Neural cell (in vitro differentiated cells): ENCODE measurements at regions not wholly inside any gene's neighbourhood (a gene's known extent, or its start where the extent isn't known, plus 50 kb on each side); places are given as distances from the start of the nearest gene placed in this dataset.
"Not testable (repeated sequence)": the region's sequence is repeated elsewhere in the genome, so short reads cannot be mapped to it uniquely, and the experiment has no call there.

Source experiments
- H2AFZ ChIP-seq: fragments of 200-600, 300-800 bp; sonication (generic), shearing (Covaris generic); 2 replicates; pipeline ENCODE4 v1.6.0; 2014; ENCODE audit warnings: low read depth, mild to moderate bottlenecking, antibody characterized with exemption, low read length, moderate library complexity
- H3F3A ChIP-seq: fragments of 200-600 bp; shearing (Covaris generic); 2 replicates; pipeline ENCODE4 v1.6.1; 2016; ENCODE audit warnings: mild to moderate bottlenecking, moderate library complexity, mixed read lengths, antibody characterized with exemption, low read length; ENCODE audit not compliant: insufficient read depth, poor library complexity, severe bottlenecking
- H3K27ac ChIP-seq: fragments of 200-600, 300-800 bp; sonication (generic), shearing (Covaris generic); 2 replicates; pipeline ENCODE4 v1.5.1; 2014; ENCODE audit warnings: mild to moderate bottlenecking, low read length, moderate library complexity
- H3K27me3 ChIP-seq: fragments of 300-800, 200-600 bp; sonication (generic), shearing (Covaris generic); 2 replicates; pipeline ENCODE4 v1.6.0; 2014; ENCODE audit warnings: mild to moderate bottlenecking, low read depth, low read length, moderate library complexity; ENCODE audit not compliant: insufficient read depth
- H3K36me3 ChIP-seq: fragments of 300-800, 200-600 bp; sonication (generic), shearing (Covaris generic); 2 replicates; pipeline ENCODE4 v1.5.1; 2014; ENCODE audit warnings: mild to moderate bottlenecking, antibody characterized with exemption, low read length, moderate library complexity; ENCODE audit not compliant: insufficient read depth
- H3K4me2 ChIP-seq: fragments of 300-800, 200-600 bp; sonication (generic), shearing (Covaris generic); 2 replicates; pipeline ENCODE4 v1.6.0; 2014; ENCODE audit warnings: mild to moderate bottlenecking, low read length
- H3K4me3 ChIP-seq: fragments of 300-800, 200-600 bp; sonication (generic), shearing (Covaris generic); 2 replicates; pipeline ENCODE4 v1.5.1; 2014; ENCODE audit warnings: mild to moderate bottlenecking, low read length, moderate library complexity
- H3K79me2 ChIP-seq: fragments of 200-600 bp; shearing (Covaris generic); replicated peaks from 2 replicates; pipeline ENCODE4 v1.6.0; 2014; ENCODE audit warnings: mild to moderate bottlenecking, low read length, moderate library complexity; ENCODE audit not compliant: insufficient read depth
- H3K9ac ChIP-seq: fragments of 300-800, 200-600 bp; sonication (generic), shearing (Covaris generic); 2 replicates; pipeline ENCODE4 v1.6.1; 2016; ENCODE audit warnings: mild to moderate bottlenecking, low read length, mixed read lengths
- H3K9me2 ChIP-seq: fragments of 200-600 bp; shearing (Covaris generic); 2 replicates; pipeline ENCODE4 v1.6.1; 2016; ENCODE audit warnings: mild to moderate bottlenecking, low read length, mixed read lengths; ENCODE audit not compliant: insufficient read depth
- H3K9me3 ChIP-seq: fragments of 200-600, 300-800 bp; sonication (generic), shearing (Covaris generic); 2 replicates; pipeline ENCODE4 v1.6.1; 2016; ENCODE audit warnings: mild to moderate bottlenecking, mixed run types, low read length, moderate library complexity, mixed read lengths
- H4K20me1 ChIP-seq: fragments of 200-600 bp; shearing (Covaris generic); 2 replicates; pipeline ENCODE4 v1.6.1; 2016; ENCODE audit warnings: mild to moderate bottlenecking, mixed run types; ENCODE audit not compliant: insufficient read depth
- CTCF ChIP-seq: fragments of 450-650 bp; IDR thresholded peaks from 2 replicates; pipeline ENCODE4 v1.5.1; 2014; ENCODE audit warnings: antibody characterized with exemption, mild to moderate bottlenecking, moderate library complexity; ENCODE audit not compliant: poor library complexity, severe bottlenecking
- EP300 ChIP-seq: fragments of 450-650 bp; conservative IDR thresholded peaks from 2 replicates; pipeline ENCODE4 v1.6.1; 2014; ENCODE audit warnings: antibody characterized with exemption, mild to moderate bottlenecking, moderate library complexity; ENCODE audit not compliant: poor library complexity, severe bottlenecking
- EZH2 ChIP-seq: fragments of 200-600, 300-800 bp; shearing (Covaris generic), sonication (generic); IDR thresholded peaks from 2 replicates; pipeline ENCODE4 v1.6.1; 2014; ENCODE audit warnings: antibody characterized with exemption, low read length, borderline replicate concordance, mild to moderate bottlenecking; ENCODE audit not compliant: insufficient read depth, poor library complexity, severe bottlenecking
- MXI1 ChIP-seq: fragments of 450-650 bp; conservative IDR thresholded peaks from 2 replicates; pipeline ENCODE4 v1.6.1; 2014; ENCODE audit warnings: antibody characterized with exemption, mild to moderate bottlenecking; ENCODE audit not compliant: poor library complexity, severe bottlenecking
- POLR2AphosphoS5 ChIP-seq: IDR thresholded peaks from 2 replicates; pipeline ENCODE4 v1.6.1; 2012
- RAD21 ChIP-seq: fragments of 450-650 bp; conservative IDR thresholded peaks from 2 replicates; pipeline ENCODE4 v1.6.1; 2014; ENCODE audit warnings: antibody characterized with exemption, mild to moderate bottlenecking, moderate library complexity
- REST ChIP-seq: IDR thresholded peaks from 2 replicates; pipeline ENCODE4 v1.6.1; 2012; ENCODE audit warnings: borderline replicate concordance
- SMC3 ChIP-seq: fragments of 450-650 bp; conservative IDR thresholded peaks from 2 replicates; pipeline ENCODE4 v1.6.1; 2014; ENCODE audit warnings: antibody characterized with exemption, mild to moderate bottlenecking, moderate library complexity; ENCODE audit not compliant: poor library complexity
- TAF1 ChIP-seq: IDR thresholded peaks from 2 replicates; pipeline ENCODE4 v1.6.1; 2012; ENCODE audit warnings: low read depth

GRCh38 chr4:181896614-181897013 is 346.6 kb upstream of the TENM3 start:
- no peaks in the 10 kb centered on the region for H3F3A ChIP-seq
- H3K4me2 ChIP-seq, result no peak overlapping the region
- H4K20me1 ChIP-seq, result no peaks in the 10 kb centered on the region
- no peaks in the 10 kb centered on the region for H3K9me2 ChIP-seq
- TF ChIP-seq CTCF, result no peak
- no peak for TF ChIP-seq POLR2AphosphoS5
- TF ChIP-seq REST, result no peak
- TF ChIP-seq EZH2, result no peak
- TF ChIP-seq MXI1, result no peak
- TF ChIP-seq TAF1, result no peak
- TF ChIP-seq EP300, result no peak
- TF ChIP-seq SMC3, result no peak
- no peaks in the 10 kb centered on the region for H3K79me2 ChIP-seq
- H3K27ac ChIP-seq, result no peak overlapping the region
- H2AFZ ChIP-seq, result no peak overlapping the region
- no peaks in the 10 kb centered on the region for H3K27me3 ChIP-seq
- no peaks in the 10 kb centered on the region for H3K9me3 ChIP-seq
- no peaks in the 10 kb centered on the region for H3K36me3 ChIP-seq
- H3K4me3 ChIP-seq, result no peak overlapping the region
- H3K9ac ChIP-seq, result no peak overlapping the region

GRCh38 chr4:181897935-181898334 is 345.3 kb upstream of the TENM3 start:
- no peaks in the 10 kb centered on the region for H3K9me3 ChIP-seq
- no peaks in the 10 kb centered on the region for H3K27me3 ChIP-seq
- no peak overlapping the region for H3K4me2 ChIP-seq
- no peak overlapping the region for H3K9ac ChIP-seq
- H4K20me1 ChIP-seq, result no peaks in the 10 kb centered on the region
- no peak overlapping the region for H3K27ac ChIP-seq
- no peaks in the 10 kb centered on the region for H3K36me3 ChIP-seq
- no peaks in the 10 kb centered on the region for H3F3A ChIP-seq
- no peaks in the 10 kb centered on the region for H3K79me2 ChIP-seq
- H3K9me2 ChIP-seq, result no peaks in the 10 kb centered on the region
- H3K4me3 ChIP-seq, result no peak overlapping the region
- no peak for TF ChIP-seq REST
- TF ChIP-seq MXI1, result no peak
- no peak for TF ChIP-seq EZH2
- no peak for TF ChIP-seq EP300
- TF ChIP-seq SMC3, result no peak
- no peak for TF ChIP-seq TAF1
- no peak for TF ChIP-seq CTCF
- TF ChIP-seq RAD21, result no peak
- TF ChIP-seq POLR2AphosphoS5, result no peak
- no peak overlapping the region for H2AFZ ChIP-seq

- H3K9me2 ChIP-seq, H2AFZ ChIP-seq: not testable (repeated sequence)
Measured at GRCh38 chr4:181902404-181902803, 340.8 kb upstream of the TENM3 start.

More at GRCh38 chr4:181902404-181902803, 340.8 kb upstream of the TENM3 start:
- H3K27me3 ChIP-seq, H3K27ac ChIP-seq, H3K4me3 ChIP-seq, H3F3A ChIP-seq, H3K9ac ChIP-seq, H3K4me2 ChIP-seq, H3K9me3 ChIP-seq, H3K36me3 ChIP-seq, H4K20me1 ChIP-seq, H3K79me2 ChIP-seq: not testable (repeated sequence)
